Ishikawa (cell line): ENCODE measurements at regions not wholly inside any gene's neighbourhood (a gene's known extent, or its start where the extent isn't known, plus 50 kb on each side); places are given as distances from the start of the nearest gene placed in this dataset.

Source experiments
- CREB1 ChIP-seq: IDR thresholded peaks from 2 replicates; pipeline ENCODE4 v1.6.1; 2012; ENCODE audit warnings: low read depth
- EP300 ChIP-seq: IDR thresholded peaks from 2 replicates; pipeline ENCODE4 v1.6.1; 2012; ENCODE audit warnings: borderline replicate concordance
- MAX ChIP-seq: IDR thresholded peaks from 2 replicates; pipeline ENCODE4 v1.6.1; 2012
- RAD21 ChIP-seq: IDR thresholded peaks from 2 replicates; pipeline ENCODE4 v1.6.1; 2012; ENCODE audit warnings: low read depth
- REST ChIP-seq: IDR thresholded peaks from 2 replicates; pipeline ENCODE4 v1.6.1; 2012; ENCODE audit warnings: low read depth, mild to moderate bottlenecking
- TAF1 ChIP-seq: IDR thresholded peaks from 2 replicates; pipeline ENCODE4 v1.6.1; 2012; ENCODE audit warnings: low read depth, mild to moderate bottlenecking
- TCF12 ChIP-seq: IDR thresholded peaks from 2 replicates; pipeline ENCODE4 v1.6.1; 2012; ENCODE audit warnings: low read depth
- YY1 ChIP-seq: IDR thresholded peaks from 2 replicates; pipeline ENCODE4 v1.6.1; 2012; ENCODE audit warnings: low read depth

- no peak for TF ChIP-seq MAX
- TF ChIP-seq REST, result no peak
- TF ChIP-seq EP300, result no peak
- TF ChIP-seq CREB1, result no peak
- no peak for TF ChIP-seq YY1
- no peak for TF ChIP-seq TCF12
- TF ChIP-seq TAF1, result no peak
- no peak for TF ChIP-seq RAD21
Measured at GRCh38 chr1:238677567-238677966, 708.8 kb upstream of the CHRM3 start.
